Loucy (cell line): ENCODE measurements at regions not wholly inside any gene's neighbourhood (a gene's known extent, or its start where the extent isn't known, plus 50 kb on each side); places are given as distances from the start of the nearest gene placed in this dataset.

Experiments used
- CTCF ChIP-seq: fragments of 200-600 bp; sonication (generic); conservative IDR thresholded peaks from 2 replicates; pipeline ENCODE4 v1.5.1; 2014; ENCODE audit warnings: mild to moderate bottlenecking, antibody characterized with exemption, low read length
- EZH2phosphoT487 ChIP-seq: fragments of 200-600 bp; IDR thresholded peaks from 2 replicates; pipeline ENCODE4 v1.6.1; 2018; ENCODE audit warnings: antibody characterized with exemption, mild to moderate bottlenecking, moderate library complexity, borderline replicate concordance

GRCh38 chr5:25950681-25951080 is 1087.7 kb downstream of the CDH9 start:
- no peak for TF ChIP-seq CTCF
- no peak for TF ChIP-seq EZH2phosphoT487
